ENCODE measurements at regions not wholly inside any gene's neighbourhood (a gene's known extent, or its start where the extent isn't known, plus 50 kb on each side); places are given as distances from the start of the nearest gene placed in this dataset.
"Not testable (repeated sequence)": the region's sequence is repeated elsewhere in the genome, so short reads cannot be mapped to it uniquely, and the experiment has no call there.

DNA sequence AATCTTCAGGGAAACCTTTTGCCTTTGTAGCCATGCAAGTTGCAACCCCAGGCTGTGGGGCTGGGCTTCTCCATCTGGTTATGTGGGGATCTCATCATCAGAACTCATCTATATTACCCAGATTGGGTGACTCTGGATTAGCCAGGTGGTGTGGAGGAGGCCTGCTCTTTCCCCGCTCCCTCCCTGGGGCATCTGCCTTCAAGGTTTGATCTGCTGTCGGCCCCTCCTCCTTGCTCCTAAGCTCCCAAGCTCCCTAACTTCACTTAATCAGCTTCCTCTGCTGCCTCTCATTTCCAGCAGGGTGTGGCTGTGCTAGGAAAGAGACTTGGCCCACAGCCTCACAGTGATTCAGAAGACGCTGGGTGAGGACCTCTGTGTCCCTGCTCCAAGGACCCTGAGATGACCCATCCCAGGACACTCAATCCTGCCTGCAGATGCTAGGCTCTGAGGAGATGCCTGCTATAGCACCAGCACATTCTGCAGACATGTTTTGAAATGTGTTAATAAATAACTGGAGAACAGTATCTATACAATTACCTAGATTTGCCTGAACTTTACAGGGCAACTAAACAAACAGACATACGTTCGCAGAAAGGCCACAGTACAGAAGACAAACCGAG is 392.1 kb upstream of the PODXL start:
- Mint-ChIP-seq H3K27me3 (ENCODE audit: low read depth) (peaks cover 31% of the 10 kb centered on the region), H3K27ac (no peak overlapping the region), H3K4me3 (no peak overlapping the region), H3K4me1 (ENCODE audit: low read depth) (no peaks in the 10 kb centered on the region), H3K9me3 (peaks cover 0 to 2% of the 10 kb centered on the region in 2 donors), H3K36me3 (ENCODE audit: insufficient read depth in 2 of 2) (no peaks in the 10 kb centered on the region)
- no peak for DNase-seq
- no peak for ATAC-seq (replicated peaks in 1 of 2)

DNA sequence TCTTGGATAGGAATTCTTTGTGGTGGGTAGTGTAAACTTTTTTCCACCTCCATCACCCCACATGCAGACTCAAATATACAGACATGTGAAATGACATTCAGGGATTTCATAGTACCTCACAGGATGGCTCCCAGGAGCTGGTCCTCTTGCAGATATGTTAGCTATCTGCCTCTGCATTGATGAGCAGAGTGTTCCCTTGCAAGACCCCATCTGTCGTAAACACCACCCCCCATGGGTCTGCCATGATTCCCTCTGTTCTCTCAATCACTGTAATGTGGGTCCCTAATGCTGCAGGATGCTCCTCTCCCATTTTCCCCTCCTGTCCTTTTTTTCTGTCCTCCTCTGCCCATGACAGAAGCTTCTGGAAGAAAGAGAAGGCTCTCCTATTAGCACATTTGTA is 391.2 kb upstream of the PODXL start:
- no peaks in the 10 kb centered on the region for H3K36me3 Mint-ChIP-seq (ENCODE audit: insufficient read depth in 2 of 2)
- H3K27me3 Mint-ChIP-seq (ENCODE audit: low read depth) = peaks cover 33% of the 10 kb centered on the region
- no peak overlapping the region for H3K27ac Mint-ChIP-seq
- ATAC-seq (replicated peaks in 1 of 2) (no peak), DNase-seq (no peak)
- no peaks in the 10 kb centered on the region for H3K4me1 Mint-ChIP-seq (ENCODE audit: low read depth)
- H3K9me3 Mint-ChIP-seq = peaks cover 0 to 2% of the 10 kb centered on the region in 2 donors
- no peak overlapping the region for H3K4me3 Mint-ChIP-seq

DNA sequence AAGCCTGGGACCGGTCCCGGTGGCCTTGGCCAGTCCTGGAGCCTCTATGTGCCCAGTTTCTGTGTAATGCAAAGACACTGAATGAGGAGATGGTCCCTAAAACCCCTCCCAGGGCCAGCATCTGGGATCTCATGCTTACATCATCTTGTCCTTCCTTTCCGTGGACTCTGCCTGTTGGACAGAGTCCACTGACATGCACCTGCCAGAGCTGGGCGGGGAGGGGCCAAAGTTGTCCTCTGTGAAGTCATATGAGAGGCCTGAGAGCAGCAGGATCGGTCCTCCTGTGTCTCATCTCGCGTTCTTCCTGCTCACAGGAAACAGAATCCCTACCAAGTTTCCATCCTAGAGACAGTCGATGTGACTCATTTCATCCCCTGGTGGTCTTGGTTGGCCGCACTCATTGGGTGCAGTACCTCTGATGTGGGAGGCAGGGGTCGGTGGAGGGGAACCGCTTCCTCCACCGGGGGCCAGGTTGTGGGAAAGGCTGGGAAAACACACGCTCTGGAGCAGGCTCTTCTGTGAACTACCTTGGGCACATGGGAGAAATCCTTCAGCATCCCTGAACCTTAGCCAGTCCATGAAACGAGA is 389.6 kb upstream of the PODXL start:
- H3K9me3 Mint-ChIP-seq = peaks cover 0 to 2% of the 10 kb centered on the region in 2 donors

DNA sequence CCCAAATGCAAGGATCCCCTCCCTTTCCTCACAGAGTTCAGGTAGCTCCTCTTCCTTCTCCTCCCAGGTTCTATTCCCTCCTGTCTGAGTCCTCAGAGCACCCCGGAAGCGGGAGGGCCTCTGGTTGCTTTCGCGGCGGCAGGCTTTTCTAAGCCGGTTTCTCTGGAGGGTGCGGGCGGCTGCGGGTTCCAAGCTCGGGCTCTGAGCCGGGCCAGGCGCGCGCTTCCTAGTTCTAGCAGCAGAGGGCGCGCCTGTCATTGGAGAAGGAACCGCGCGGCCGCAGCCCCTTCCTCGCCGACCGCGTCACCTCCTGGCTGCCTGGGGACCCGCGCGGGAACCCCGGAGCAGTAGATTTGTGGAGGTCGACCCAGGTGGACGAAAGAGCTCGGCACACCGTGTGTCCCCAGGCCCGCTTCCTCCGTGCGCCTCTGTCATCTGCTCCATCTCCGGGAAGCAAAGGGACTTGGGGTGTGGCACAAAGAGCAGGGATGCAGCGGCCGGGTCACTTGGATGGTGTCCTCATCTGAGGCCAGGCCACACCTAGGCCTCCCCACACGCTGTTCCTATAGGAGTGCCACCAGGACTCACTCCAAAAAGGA is 389.0 kb upstream of the PODXL start:
- H3K4me3 Mint-ChIP-seq = no peak overlapping the region
- peaks cover 0 to 2% of the 10 kb centered on the region in 2 donors for H3K9me3 Mint-ChIP-seq
- DNase-seq (peak; percentile 27 to 46), ATAC-seq (replicated peaks in 1 of 2) (peak; percentile 38 to 50)
- H3K27me3 Mint-ChIP-seq (ENCODE audit: low read depth) = peaks cover 33% of the 10 kb centered on the region
- H3K27ac Mint-ChIP-seq = no peak overlapping the region
- no peaks in the 10 kb centered on the region for H3K4me1 Mint-ChIP-seq (ENCODE audit: low read depth)
- no peaks in the 10 kb centered on the region for H3K36me3 Mint-ChIP-seq (ENCODE audit: insufficient read depth in 2 of 2)

More for the DNA sequence above, 389.6 kb upstream of the PODXL start:
- Mint-ChIP-seq H3K36me3 (ENCODE audit: insufficient read depth in 2 of 2) (no peaks in the 10 kb centered on the region), H3K4me3 (no peak overlapping the region), H3K4me1 (ENCODE audit: low read depth) (no peaks in the 10 kb centered on the region), H3K27ac (no peak overlapping the region), H3K27me3 (ENCODE audit: low read depth) (peaks cover 33% of the 10 kb centered on the region)
- no peak for ATAC-seq (replicated peaks in 1 of 2)
- no peak for DNase-seq

DNA sequence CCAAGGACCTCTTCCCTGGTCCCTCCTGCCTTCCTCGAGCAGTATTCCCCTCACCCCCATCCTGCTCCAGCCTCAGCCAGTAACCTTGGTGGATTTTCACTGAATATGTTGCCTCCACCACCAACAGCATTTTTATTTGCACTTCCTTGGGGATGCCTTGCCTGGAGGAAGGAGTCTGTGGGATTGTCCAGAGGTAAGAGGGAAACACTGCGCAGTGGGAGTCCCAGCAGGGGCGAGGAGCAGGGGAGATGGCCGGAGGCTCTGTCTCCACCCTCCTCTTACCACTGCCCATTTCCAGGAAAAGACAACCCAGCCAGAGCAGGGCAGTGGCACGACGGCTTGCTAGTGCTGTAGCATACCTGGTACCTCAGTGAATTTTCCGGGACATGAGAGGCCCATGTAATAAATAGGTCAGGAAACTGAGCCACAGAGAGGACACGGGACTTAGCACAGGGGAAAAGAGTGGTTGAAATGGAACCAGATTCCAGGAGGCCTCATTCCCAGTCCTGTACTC is 388.2 kb upstream of the PODXL start:
- DNase-seq (no peak), ATAC-seq (replicated peaks in 1 of 2) (no peak)
- peaks cover 33% of the 10 kb centered on the region for H3K27me3 Mint-ChIP-seq (ENCODE audit: low read depth)
- H3K4me1 Mint-ChIP-seq (ENCODE audit: low read depth) = no peaks in the 10 kb centered on the region
- H3K27ac Mint-ChIP-seq = no peak overlapping the region
- H3K9me3 Mint-ChIP-seq = peaks cover 2% of the 10 kb centered on the region in 2 donors
- no peaks in the 10 kb centered on the region for H3K36me3 Mint-ChIP-seq (ENCODE audit: insufficient read depth in 2 of 2)
- H3K4me3 Mint-ChIP-seq = no peak overlapping the region

DNA sequence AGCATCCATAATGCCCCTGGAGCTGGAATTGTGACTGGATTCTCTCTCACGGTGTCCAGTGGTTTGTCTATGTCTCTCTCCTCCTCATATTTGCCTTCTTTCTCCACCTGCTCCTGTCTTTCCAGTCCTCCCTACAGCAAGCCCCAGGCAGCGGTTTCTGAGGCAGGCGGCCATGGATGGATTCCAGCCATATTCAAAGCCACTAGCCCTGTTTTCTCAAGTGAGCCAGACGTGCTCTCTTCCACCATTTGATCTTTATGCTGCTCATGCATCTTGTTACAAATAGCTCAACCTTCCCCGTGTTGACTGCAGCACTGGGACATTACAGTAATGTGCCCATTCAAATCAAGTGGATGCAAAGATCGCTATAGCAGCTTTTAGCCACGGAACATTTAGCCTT is 387.2 kb upstream of the PODXL start:
- ATAC-seq (replicated peaks in 1 of 2) (no peak), DNase-seq (no peak)
- Mint-ChIP-seq H3K27me3 (ENCODE audit: low read depth) (peaks cover 31% of the 10 kb centered on the region), H3K4me3 (no peak overlapping the region), H3K36me3 (ENCODE audit: insufficient read depth in 2 of 2) (no peaks in the 10 kb centered on the region), H3K27ac (no peak overlapping the region), H3K4me1 (ENCODE audit: low read depth) (no peaks in the 10 kb centered on the region), H3K9me3 (peaks cover 2% of the 10 kb centered on the region in 2 donors)

DNA sequence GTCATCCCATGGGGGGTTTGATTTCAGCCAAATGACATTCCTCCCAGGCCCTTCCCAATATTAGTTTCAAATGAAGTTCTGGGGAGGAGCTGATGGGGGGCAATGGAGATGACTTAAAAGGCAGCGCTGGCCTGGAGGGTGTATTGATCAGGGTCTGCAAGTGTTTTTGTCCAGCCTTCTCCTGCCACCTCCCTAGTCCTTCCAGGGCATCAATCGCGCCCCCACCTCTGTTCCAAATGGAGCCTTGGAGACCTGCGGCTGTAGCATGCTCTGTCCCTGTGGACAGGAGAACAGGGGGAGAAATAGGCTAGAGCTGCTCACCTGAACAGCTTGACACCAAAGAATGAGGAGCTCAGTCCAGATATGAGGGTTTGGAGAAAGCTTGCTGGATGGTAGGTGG is 386.8 kb upstream of the PODXL start:
- no peaks in the 10 kb centered on the region for H3K36me3 Mint-ChIP-seq (ENCODE audit: insufficient read depth in 2 of 2)

DNA sequence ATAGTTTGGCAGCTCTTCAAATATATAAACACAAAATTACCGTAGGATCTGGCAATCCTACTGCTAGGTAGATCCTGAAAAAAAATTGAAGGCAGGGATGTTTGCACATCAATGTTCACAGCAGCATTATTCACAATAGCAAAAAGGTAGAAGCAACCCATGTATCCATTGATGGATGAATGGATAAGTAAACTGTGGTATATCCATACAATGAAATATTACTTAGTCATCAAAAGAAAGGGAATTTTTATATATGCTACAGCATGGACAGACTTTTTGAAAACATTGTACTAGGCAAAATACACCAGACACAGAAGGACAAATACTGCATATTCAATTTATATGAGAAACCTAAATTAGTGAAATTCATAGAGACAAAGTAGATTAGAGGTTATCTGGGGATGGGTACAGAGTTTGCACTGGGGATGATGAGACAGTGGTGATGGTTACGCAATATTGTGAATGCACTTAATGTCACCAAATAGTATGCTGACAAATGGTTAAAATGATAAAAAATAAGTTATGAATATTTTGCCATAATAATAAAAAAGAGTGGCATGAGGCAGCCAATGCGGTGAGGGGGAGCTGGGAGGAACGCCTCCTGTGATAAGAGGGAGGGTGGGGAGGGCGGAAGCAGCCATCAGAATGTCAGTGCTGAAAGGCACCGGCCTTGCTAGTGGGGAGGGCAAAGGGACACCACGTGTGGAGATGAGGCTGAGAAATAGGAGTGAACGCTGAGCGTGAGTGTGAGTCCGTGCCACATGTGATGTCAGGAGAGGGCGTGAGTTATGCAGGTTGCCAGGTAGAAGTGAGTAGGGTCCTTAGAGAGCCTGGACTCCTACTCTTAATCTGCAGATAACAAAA is 386.1 kb upstream of the PODXL start:
- DNase-seq (no peak), ATAC-seq (replicated peaks in 1 of 2) (no peak)
- H3K4me3 Mint-ChIP-seq = no peak overlapping the region
- no peak overlapping the region for H3K27ac Mint-ChIP-seq
- H3K36me3 Mint-ChIP-seq (ENCODE audit: insufficient read depth in 2 of 2) = no peaks in the 10 kb centered on the region
- H3K27me3 Mint-ChIP-seq (ENCODE audit: low read depth) = peaks cover 23% of the 10 kb centered on the region
- no peaks in the 10 kb centered on the region for H3K4me1 Mint-ChIP-seq (ENCODE audit: low read depth)
- H3K9me3 Mint-ChIP-seq = peaks cover 2% of the 10 kb centered on the region in 2 donors

More for the DNA sequence above, 386.8 kb upstream of the PODXL start:
- Mint-ChIP-seq H3K9me3 (peaks cover 2% of the 10 kb centered on the region in 2 donors), H3K4me3 (no peak overlapping the region), H3K27me3 (ENCODE audit: low read depth) (peaks cover 26% of the 10 kb centered on the region), H3K27ac (no peak overlapping the region), H3K4me1 (ENCODE audit: low read depth) (no peaks in the 10 kb centered on the region)
- no peak for ATAC-seq (replicated peaks in 1 of 2)
- no peak for DNase-seq

DNA sequence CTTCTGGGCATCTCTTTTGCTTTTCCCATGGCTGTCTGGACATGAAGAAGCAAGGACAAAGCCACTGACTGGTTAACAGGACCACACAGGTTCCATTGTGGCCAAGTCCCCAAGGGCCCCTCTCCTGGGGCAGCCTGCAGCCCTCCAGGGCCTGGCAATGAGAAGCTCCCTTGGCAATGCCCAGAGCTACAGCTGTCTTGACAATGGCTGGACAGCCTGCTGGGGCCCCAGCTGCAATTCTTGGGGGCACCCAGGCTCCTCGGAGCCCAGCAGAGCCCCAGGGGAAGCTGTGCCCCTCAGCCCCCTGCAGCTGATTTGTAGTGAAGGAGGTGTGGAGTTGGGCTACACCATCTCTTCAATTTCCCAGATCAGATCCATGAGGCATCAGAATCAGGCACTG is 384.9 kb upstream of the PODXL start:
- no peak for DNase-seq
- Mint-ChIP-seq H3K4me3 (no peak overlapping the region), H3K27ac (no peak overlapping the region), H3K4me1 (ENCODE audit: low read depth) (no peaks in the 10 kb centered on the region), H3K27me3 (ENCODE audit: low read depth) (peaks cover 18% of the 10 kb centered on the region), H3K9me3 (peaks cover 2% of the 10 kb centered on the region in 2 donors), H3K36me3 (ENCODE audit: insufficient read depth in 2 of 2) (no peaks in the 10 kb centered on the region)
- no peak for ATAC-seq (replicated peaks in 1 of 2)

DNA sequence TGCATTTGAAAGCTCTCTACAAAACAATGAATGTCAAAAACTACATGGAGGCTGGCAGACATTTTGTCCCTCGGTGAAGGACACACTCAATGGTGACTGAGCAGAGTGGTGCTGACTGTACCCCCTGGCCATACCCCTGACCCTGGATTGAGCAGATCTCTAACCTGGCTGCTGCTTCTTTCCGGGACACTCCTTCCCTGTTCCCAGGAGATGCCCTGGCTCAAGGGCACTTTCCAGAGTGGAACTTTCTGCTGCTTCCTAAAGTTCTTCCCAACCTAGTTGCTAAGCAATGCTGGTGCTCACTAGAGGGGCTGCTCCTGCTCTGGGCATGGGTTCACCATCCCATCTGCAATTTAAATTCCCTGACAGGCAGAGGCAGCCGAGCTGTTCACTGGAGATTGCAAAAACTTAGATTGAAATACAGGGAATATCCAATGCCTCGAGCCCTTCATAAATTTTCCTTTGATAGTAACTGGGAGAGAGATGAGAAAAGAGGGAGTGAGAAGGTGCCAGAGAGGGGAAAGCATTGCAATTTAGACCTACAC is 384.3 kb upstream of the PODXL start:
- no peaks in the 10 kb centered on the region for H3K4me1 Mint-ChIP-seq (ENCODE audit: low read depth)
- DNase-seq (no peak), ATAC-seq (replicated peaks in 1 of 2) (no peak)
- no peaks in the 10 kb centered on the region for H3K36me3 Mint-ChIP-seq (ENCODE audit: insufficient read depth in 2 of 2)
- H3K27ac Mint-ChIP-seq = no peak overlapping the region
- no peak overlapping the region for H3K4me3 Mint-ChIP-seq
- peaks cover 2% of the 10 kb centered on the region in 2 donors for H3K9me3 Mint-ChIP-seq
- peaks cover 14% of the 10 kb centered on the region for H3K27me3 Mint-ChIP-seq (ENCODE audit: low read depth)

DNA sequence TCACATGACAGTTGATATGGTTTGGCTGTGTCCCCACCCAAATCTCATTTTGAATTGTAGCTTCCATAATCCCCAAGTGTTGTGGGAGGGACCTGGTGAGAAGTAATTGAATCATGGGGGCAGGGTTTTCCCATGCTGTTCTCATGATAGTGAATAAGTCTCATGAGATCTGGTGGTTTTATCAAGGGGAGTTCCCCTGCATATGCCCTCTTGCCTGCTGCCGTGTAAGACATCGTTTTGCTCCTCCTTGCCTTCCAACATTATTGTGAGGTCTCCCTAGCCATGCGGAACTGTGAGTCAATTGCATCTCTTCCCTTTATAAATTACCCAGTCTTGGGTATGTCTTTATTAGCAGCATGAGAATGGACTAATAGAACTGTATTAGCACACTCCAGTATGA is 382.4 kb upstream of the PODXL start:
- not testable (repeated sequence) for H3K36me3 Mint-ChIP-seq (ENCODE audit: insufficient read depth in 2 of 2); ATAC-seq (replicated peaks in 1 of 2); DNase-seq; H3K9me3 Mint-ChIP-seq; H3K27ac Mint-ChIP-seq; H3K27me3 Mint-ChIP-seq (ENCODE audit: low read depth); H3K4me1 Mint-ChIP-seq (ENCODE audit: low read depth); H3K4me3 Mint-ChIP-seq

DNA sequence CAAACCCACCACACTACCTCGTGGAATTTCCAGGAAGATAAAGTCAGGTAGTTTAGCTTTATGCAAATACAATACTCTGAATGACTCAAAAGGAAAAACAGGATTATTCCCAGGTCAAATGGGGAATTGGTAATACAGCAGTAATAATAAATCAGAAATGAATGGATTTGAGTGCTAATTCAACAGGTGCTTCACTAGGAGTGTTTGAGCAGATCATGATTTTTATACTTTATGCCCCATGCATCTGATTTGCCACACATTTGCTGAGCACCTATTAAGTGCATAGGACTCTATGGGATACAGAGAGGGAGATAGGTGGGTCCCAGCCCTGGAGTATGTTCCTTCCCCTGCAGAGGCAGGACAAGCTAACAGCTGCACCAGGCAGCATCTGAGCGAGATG is 381.4 kb upstream of the PODXL start:
- no peak overlapping the region for H3K27ac Mint-ChIP-seq
- H3K9me3 Mint-ChIP-seq = peaks cover 2% of the 10 kb centered on the region in 2 donors
- no peaks in the 10 kb centered on the region for H3K4me1 Mint-ChIP-seq (ENCODE audit: low read depth)

DNA sequence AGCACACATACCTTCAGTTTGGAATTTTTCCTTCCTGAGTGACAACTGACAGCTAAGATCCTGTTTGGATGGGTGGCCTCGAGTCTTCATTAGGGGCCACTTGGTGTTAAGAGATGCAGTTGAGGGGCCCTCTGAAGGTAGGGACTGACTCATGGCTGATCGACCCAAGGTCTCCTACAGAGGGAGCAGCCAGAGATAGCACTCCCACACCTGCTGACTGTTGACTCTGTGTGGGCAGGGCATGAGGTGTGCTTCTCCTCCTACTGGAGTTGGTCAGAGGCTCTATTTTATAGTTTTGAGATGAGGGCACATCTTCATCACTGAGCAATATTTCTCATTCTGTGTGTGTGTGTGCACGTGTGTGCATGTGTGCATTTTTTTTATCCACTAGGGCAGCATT is 378.8 kb upstream of the PODXL start:
- Mint-ChIP-seq H3K36me3 (ENCODE audit: insufficient read depth in 2 of 2) (no peaks in the 10 kb centered on the region), H3K27ac (no peak overlapping the region), H3K4me3 (no peak overlapping the region), H3K4me1 (ENCODE audit: low read depth) (no peaks in the 10 kb centered on the region), H3K9me3 (peaks cover 0 to 2% of the 10 kb centered on the region in 2 donors), H3K27me3 (ENCODE audit: low read depth) (no peaks in the 10 kb centered on the region)
- DNase-seq (no peak), ATAC-seq (replicated peaks in 1 of 2) (no peak)

More for the DNA sequence above, 381.4 kb upstream of the PODXL start:
- DNase-seq (no peak), ATAC-seq (replicated peaks in 1 of 2) (no peak)
- Mint-ChIP-seq H3K36me3 (ENCODE audit: insufficient read depth in 2 of 2) (no peaks in the 10 kb centered on the region), H3K4me3 (no peak overlapping the region), H3K27me3 (ENCODE audit: low read depth) (no peaks in the 10 kb centered on the region)
